Kidney (tissue), 13 donors: ENCODE measurements at regions not wholly inside any gene's neighbourhood (a gene's known extent, or its start where the extent isn't known, plus 50 kb on each side); places are given as distances from the start of the nearest gene placed in this dataset.

Experiments used
- DNase-seq, 5 donors: peaks; one replicate each; pipeline ENCODE4 v3.0.0-alpha.2; 2013 to 2020
- FAIRE-seq: peaks from 2 replicates; lab custom pipeline; 2012; peaks lifted over from hg19 to GRCh38; lab: Jason Lieb, UNC
- H3K27ac ChIP-seq, 2 donors: one replicate each; pipeline ENCODE4 v1.7.0; 2013; ENCODE audit warnings: low read depth in 2 of 2, low read length in 2 of 2, inconsistent platforms in 1 of 2
- H3K27me3 ChIP-seq: one replicate; pipeline ENCODE4 v1.7.1; 2013; ENCODE audit warnings: low read length, inconsistent platforms; ENCODE audit not compliant: control insufficient read depth, insufficient read depth
- H3K36me3 ChIP-seq, 3 donors: one replicate each; pipeline versions ENCODE4 v1.7.0 to v1.7.1; 2013; ENCODE audit warnings: low read length in 3 of 3, control low read depth in 1 of 3, inconsistent platforms in 1 of 3; ENCODE audit not compliant: insufficient read depth in 3 of 3, control insufficient read depth in 2 of 3
- H3K4me1 ChIP-seq, 3 donors: one replicate each; pipeline versions ENCODE4 v1.7.0 to v1.7.1; 2013; ENCODE audit warnings: low read length in 3 of 3, inconsistent platforms in 1 of 3, low read depth in 1 of 3; ENCODE audit not compliant: control insufficient read depth in 2 of 3, insufficient read depth in 2 of 3
- H3K4me3 ChIP-seq, 3 donors: one replicate each; pipeline versions ENCODE4 v1.7.0 to v1.8.1; 2013; ENCODE audit warnings: low read length in 3 of 3, control low read depth in 1 of 3, inconsistent platforms in 1 of 3
- H3K9ac ChIP-seq, 3 donors: one replicate each; pipeline versions ENCODE4 v1.7.0 to v1.7.1; 2013; ENCODE audit warnings: low read length in 3 of 3, control low read depth in 1 of 3, inconsistent platforms in 1 of 3
- H3K9me3 ChIP-seq, 3 donors: one replicate each; pipeline versions ENCODE4 v1.7.0 to v1.7.1; 2013; ENCODE audit warnings: low read length in 3 of 3, control low read depth in 1 of 3, inconsistent platforms in 1 of 3; ENCODE audit not compliant: control insufficient read depth in 2 of 3, insufficient read depth in 1 of 3
- CTCF ChIP-seq: IDR thresholded peaks from 3 replicates; pipeline ENCODE4 v1.5.1; 2012; ENCODE audit warnings: mild to moderate bottlenecking, moderate library complexity, borderline replicate concordance; ENCODE audit not compliant: insufficient read depth; ENCODE audit errors: extremely low read depth
- intact Hi-C: fragments of 100-400 bp; cut with DNase I; formaldehyde crosslinking; loops from one replicate; pipeline ENCODE4 v1.11.1; 2022
- donor health status: control.
- donor health status: control.
- donor health status: control.
- donor health status: control.
- donor health status: control.
- donor health status: DM: yes; HTN: yes; CAD: no.
- donor health status: Normal renal cell carcinoma (clear cell type).

- TF ChIP-seq CTCF, result no peak
- intact Hi-C loops, result no loop called here
- FAIRE-seq (no peak), DNase-seq (no peak)
- no peaks in the 10 kb centered on the region for H3K4me1 ChIP-seq
- peaks cover 5% of the 10 kb centered on the region for H3K27me3 ChIP-seq
- H3K9me3 ChIP-seq, result no peaks in the 10 kb centered on the region
- H3K27ac ChIP-seq, result no peak overlapping the region
- H3K36me3 ChIP-seq, result no peaks in the 10 kb centered on the region
- H3K4me3 ChIP-seq, result no peak overlapping the region
- H3K9ac ChIP-seq, result no peak overlapping the region
These were observed 63.1 kb downstream of the RTL9 start for GRCh38 chrX:110421500-110422455.

- Histone ChIP-seq H3K9ac (no peak overlapping the region), H3K27me3 (peaks cover 8% of the 10 kb centered on the region), H3K36me3 (no peaks in the 10 kb centered on the region), H3K27ac (no peak overlapping the region), H3K4me3 (no peak overlapping the region), H3K9me3 (no peaks in the 10 kb centered on the region), H3K4me1 (no peaks in the 10 kb centered on the region)
- FAIRE-seq, result no peak
- no peak for TF ChIP-seq CTCF
- intact Hi-C loops, result no loop called here
- peak in 2 of 5 donors; percentile 21 to 29 for DNase-seq
These were observed 66.8 kb downstream of the RTL9 start for GRCh38 chrX:110425222-110426154.

DNA sequence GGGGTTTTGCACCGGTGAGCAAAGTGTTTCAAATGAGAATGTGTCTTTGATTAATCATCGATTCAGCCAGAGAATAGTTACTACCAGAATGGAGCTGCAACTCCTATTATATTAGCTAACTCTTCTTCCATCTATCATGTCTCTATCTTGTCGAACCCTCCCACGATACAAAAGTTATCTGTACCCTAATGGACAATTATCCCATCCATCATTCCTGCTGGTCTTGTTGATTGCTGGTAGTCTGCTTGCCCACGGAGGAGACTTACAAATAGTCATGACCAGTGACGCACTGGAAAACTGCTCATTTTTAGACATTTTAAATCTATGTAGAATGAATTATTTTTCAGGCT is 67.5 kb downstream of the RTL9 start:
- no peak for FAIRE-seq
- H3K27me3 ChIP-seq, result peaks cover 7% of the 10 kb centered on the region
- H3K9me3 ChIP-seq, result no peaks in the 10 kb centered on the region

More for the DNA sequence above, 67.5 kb downstream of the RTL9 start:
- Histone ChIP-seq H3K9ac (no peak overlapping the region), H3K4me1 (no peaks in the 10 kb centered on the region), H3K36me3 (no peaks in the 10 kb centered on the region), H3K27ac (no peak overlapping the region), H3K4me3 (no peak overlapping the region)
- no peak for DNase-seq
- intact Hi-C loops, result no loop called here
- TF ChIP-seq CTCF, result no peak
